ENCODE measurements at regions not wholly inside any gene's neighbourhood (a gene's known extent, or its start where the extent isn't known, plus 50 kb on each side); places are given as distances from the start of the nearest gene placed in this dataset.

DNA sequence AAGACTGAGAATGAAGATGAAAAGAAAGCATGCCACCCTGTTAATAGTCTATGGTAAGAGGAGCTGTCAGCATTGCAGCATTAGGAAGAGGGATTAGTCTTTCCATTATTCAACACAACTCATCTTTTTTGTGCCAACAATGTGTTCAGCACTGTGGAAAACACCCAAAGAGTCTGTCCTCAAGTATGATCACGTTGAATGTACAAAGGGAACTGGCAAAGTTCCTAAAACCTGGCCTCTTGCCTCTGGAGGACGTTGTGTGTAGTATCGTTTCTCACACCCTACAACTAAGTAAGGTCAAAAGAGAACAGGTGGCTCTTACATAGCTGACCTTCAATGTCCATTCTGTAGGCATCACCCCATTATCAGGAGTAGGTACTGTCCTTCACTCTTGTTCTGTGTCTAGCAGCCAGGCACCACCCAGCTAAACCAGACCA lies 147.9 kb upstream of the THBS1 start:
- TF ChIP-seq, protein P1, sequence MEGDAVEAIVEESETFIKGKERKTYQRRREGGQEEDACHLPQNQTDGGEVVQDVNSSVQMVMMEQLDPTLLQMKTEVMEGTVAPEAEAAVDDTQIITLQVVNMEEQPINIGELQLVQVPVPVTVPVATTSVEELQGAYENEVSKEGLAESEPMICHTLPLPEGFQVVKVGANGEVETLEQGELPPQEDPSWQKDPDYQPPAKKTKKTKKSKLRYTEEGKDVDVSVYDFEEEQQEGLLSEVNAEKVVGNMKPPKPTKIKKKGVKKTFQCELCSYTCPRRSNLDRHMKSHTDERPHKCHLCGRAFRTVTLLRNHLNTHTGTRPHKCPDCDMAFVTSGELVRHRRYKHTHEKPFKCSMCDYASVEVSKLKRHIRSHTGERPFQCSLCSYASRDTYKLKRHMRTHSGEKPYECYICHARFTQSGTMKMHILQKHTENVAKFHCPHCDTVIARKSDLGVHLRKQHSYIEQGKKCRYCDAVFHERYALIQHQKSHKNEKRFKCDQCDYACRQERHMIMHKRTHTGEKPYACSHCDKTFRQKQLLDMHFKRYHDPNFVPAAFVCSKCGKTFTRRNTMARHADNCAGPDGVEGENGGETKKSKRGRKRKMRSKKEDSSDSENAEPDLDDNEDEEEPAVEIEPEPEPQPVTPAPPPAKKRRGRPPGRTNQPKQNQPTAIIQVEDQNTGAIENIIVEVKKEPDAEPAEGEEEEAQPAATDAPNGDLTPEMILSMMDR (IDR thresholded peaks at IDR 0.05) = no peak
- H3K27me3 ChIP-seq (ENCODE audit: control insufficient read depth in 1 of 2, insufficient read depth in 2 of 2, low read length in 2 of 2) = peaks cover 13 to 26% of the 10 kb centered on the region in 2 experiments
- H3K9me3 Mint-ChIP-seq = no peaks in the 10 kb centered on the region
- no peak overlapping the region for H3K4me3 ChIP-seq (ENCODE audit: low read length)
- no peaks in the 10 kb centered on the region for H3K36me3 ChIP-seq (ENCODE audit: insufficient read depth, low read length)
- ChIA-PET POLR2A (no interaction called here), CTCF (no interaction called here)
- H3K4me1 ChIP-seq (ENCODE audit: insufficient read depth, low read length) = peaks cover under 1% of the 10 kb centered on the region
- H3K4me1 Mint-ChIP-seq (ENCODE audit: low read depth) = peaks cover 27% of the 10 kb centered on the region
- intact Hi-C loops (cut with DNase I, micrococcal nuclease) = no loop called here
- no peak overlapping the region for H3K4me3 Mint-ChIP-seq
- DNase-seq = no peak
- H3K27ac ChIP-seq (ENCODE audit: low read depth in 1 of 2, low read length in 2 of 2) = no peak overlapping the region
- no peak for ATAC-seq (ENCODE audit: poor library complexity)
- peaks cover 65% of the 10 kb centered on the region for H3K27me3 Mint-ChIP-seq
- no peaks in the 10 kb centered on the region for H3K36me3 Mint-ChIP-seq (ENCODE audit: low read depth)
- H3K9me3 ChIP-seq (ENCODE audit: control insufficient read depth in 1 of 2, insufficient read depth in 1 of 2, low read length in 2 of 2) = no peaks in the 10 kb centered on the region
- no peak overlapping the region for H3K27ac Mint-ChIP-seq

DNA sequence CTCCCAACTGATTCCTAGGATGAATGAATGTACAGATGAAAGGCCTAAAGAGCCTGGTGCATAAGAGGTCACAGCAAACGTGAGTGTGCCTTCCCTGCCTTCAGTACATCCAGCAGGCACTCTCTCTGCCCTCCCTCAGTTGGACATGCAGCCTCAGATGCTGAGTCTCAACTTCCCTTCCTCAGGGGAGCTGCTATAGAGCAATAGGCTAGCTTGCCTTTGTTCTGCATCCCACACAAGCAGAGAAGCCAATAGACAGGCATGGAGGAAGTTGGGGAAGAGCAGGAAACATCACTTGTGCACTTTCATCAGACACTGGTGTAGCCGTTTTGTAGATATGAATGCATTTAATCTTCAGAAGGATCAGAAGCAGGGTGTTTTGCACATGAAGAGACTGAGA lies 147.5 kb upstream of the THBS1 start:
- no peak overlapping the region for H3K27ac Mint-ChIP-seq
- H3K9me3 Mint-ChIP-seq = no peaks in the 10 kb centered on the region
- no peaks in the 10 kb centered on the region for H3K9me3 ChIP-seq (ENCODE audit: control insufficient read depth in 1 of 2, insufficient read depth in 1 of 2, low read length in 2 of 2)
- H3K36me3 Mint-ChIP-seq (ENCODE audit: low read depth) = no peaks in the 10 kb centered on the region
- intact Hi-C loops (cut with DNase I, micrococcal nuclease) = no loop called here
- CTCF ChIA-PET = no interaction called here
- peaks cover 23% of the 10 kb centered on the region for H3K4me1 Mint-ChIP-seq (ENCODE audit: low read depth)
- no peaks in the 10 kb centered on the region for H3K36me3 ChIP-seq (ENCODE audit: insufficient read depth, low read length)
- H3K4me3 ChIP-seq (ENCODE audit: low read length) = no peak overlapping the region
- H3K4me3 Mint-ChIP-seq = no peak overlapping the region
- TF ChIP-seq, protein P1 (IDR thresholded peaks at IDR 0.05) = no peak
- peaks cover 13 to 26% of the 10 kb centered on the region in 2 experiments for H3K27me3 ChIP-seq (ENCODE audit: control insufficient read depth in 1 of 2, insufficient read depth in 2 of 2, low read length in 2 of 2)
- no peak overlapping the region for H3K27ac ChIP-seq (ENCODE audit: low read depth in 1 of 2, low read length in 2 of 2)
- DNase-seq (peak in 1 of 14 experiments; percentile 10), ATAC-seq (ENCODE audit: poor library complexity) (no peak)
- peaks cover 65% of the 10 kb centered on the region for H3K27me3 Mint-ChIP-seq
- H3K4me1 ChIP-seq (ENCODE audit: insufficient read depth, low read length) = no peaks in the 10 kb centered on the region
- POLR2A ChIA-PET = no interaction called here

DNA sequence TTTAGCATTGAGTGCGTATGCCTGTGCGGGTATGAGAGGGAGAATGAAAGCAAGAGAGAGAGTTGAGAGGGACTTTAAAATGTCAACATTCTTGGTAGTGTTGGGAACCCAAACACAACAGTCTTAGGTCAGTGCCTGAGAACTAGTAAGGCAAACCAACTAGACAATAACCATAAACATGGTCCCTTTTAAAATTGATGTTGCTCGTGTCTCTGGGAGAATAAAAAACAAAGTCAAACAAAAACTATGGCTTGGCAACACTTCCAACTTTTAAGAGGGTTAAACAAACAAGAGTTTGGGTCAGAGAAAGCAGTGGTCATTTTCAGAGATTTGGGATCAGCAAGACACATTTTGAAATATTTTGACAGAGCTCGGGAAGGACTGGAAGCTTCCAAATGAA lies 146.7 kb upstream of the THBS1 start:
- intact Hi-C loops (cut with DNase I, micrococcal nuclease) = no loop called here
- H3K4me1 Mint-ChIP-seq (ENCODE audit: low read depth) = peaks cover 15% of the 10 kb centered on the region
- H3K27me3 Mint-ChIP-seq = peaks cover 65% of the 10 kb centered on the region
- TF ChIP-seq, protein P1 (IDR thresholded peaks at IDR 0.05) = no peak
- Histone ChIP-seq H3K36me3 (ENCODE audit: insufficient read depth, low read length) (no peaks in the 10 kb centered on the region), H3K27me3 (ENCODE audit: control insufficient read depth in 1 of 2, insufficient read depth in 2 of 2, low read length in 2 of 2) (peaks cover 18 to 23% of the 10 kb centered on the region in 2 experiments), H3K4me1 (ENCODE audit: insufficient read depth, low read length) (no peaks in the 10 kb centered on the region), H3K4me3 (ENCODE audit: low read length) (no peak overlapping the region), H3K9me3 (ENCODE audit: control insufficient read depth in 1 of 2, insufficient read depth in 1 of 2, low read length in 2 of 2) (no peaks in the 10 kb centered on the region), H3K27ac (ENCODE audit: low read depth in 1 of 2, low read length in 2 of 2) (no peak overlapping the region)
- H3K27ac Mint-ChIP-seq = no peak overlapping the region
- no peak overlapping the region for H3K4me3 Mint-ChIP-seq
- H3K9me3 Mint-ChIP-seq = no peaks in the 10 kb centered on the region
- no peak for DNase-seq
- ChIA-PET CTCF (no interaction called here), POLR2A (no interaction called here)
- no peak for ATAC-seq (ENCODE audit: poor library complexity)
- no peaks in the 10 kb centered on the region for H3K36me3 Mint-ChIP-seq (ENCODE audit: low read depth)

Data from CD4-positive, alpha-beta T cell (primary cell).